ENCODE measurements at regions not wholly inside any gene's neighbourhood (a gene's known extent, or its start where the extent isn't known, plus 50 kb on each side); places are given as distances from the start of the nearest gene placed in this dataset.

DNA sequence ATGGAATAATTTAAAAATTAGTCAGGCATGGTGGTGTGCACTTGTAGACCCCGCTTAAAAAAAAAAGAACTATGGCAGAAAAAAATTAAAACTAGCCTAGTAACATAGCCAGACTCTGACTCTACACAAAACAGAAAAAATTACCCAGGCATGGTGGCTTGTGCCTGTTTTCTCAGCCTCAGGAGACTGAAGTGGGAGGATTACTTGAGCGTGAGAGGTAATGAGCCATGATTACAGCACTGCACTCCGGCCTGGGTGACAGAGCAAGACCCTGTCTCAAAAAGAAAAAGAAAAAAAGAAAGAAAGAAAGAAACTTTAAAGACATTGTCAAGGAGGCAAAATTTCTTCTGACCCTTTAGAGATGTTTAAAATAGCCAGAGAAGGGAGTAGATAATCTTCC is 109.0 kb upstream of the TMEM106B start:
- H3K4me2 ChIP-seq (ENCODE audit: low read depth, low read length) = no peak overlapping the region
- no peak overlapping the region for H3K27ac ChIP-seq (ENCODE audit: low read length)
- no peaks in the 10 kb centered on the region for H3K27me3 ChIP-seq (replicated peaks; ENCODE audit: insufficient read depth, low read length)
- H3K36me3 ChIP-seq (replicated peaks; ENCODE audit: insufficient read depth, low read length) = no peaks in the 10 kb centered on the region
- H3K4me3 ChIP-seq (ENCODE audit: low read length) = no peak overlapping the region
- H3K4me1 ChIP-seq (ENCODE audit: low read length) = no peaks in the 10 kb centered on the region
- H4K20me1 ChIP-seq (ENCODE audit: insufficient read depth, low read length) = no peaks in the 10 kb centered on the region
- H3K9ac ChIP-seq (ENCODE audit: low read length) = no peak overlapping the region
- no peaks in the 10 kb centered on the region for H3F3A ChIP-seq (ENCODE audit: insufficient read depth, low read length)
- H3K9me3 ChIP-seq (replicated peaks; ENCODE audit: insufficient read depth, low read length) = no peaks in the 10 kb centered on the region
- H2AFZ ChIP-seq (ENCODE audit: low read length) = no peak overlapping the region
- DNase-seq = no peak
- H3K79me2 ChIP-seq (ENCODE audit: low read length) = no peaks in the 10 kb centered on the region
- TF ChIP-seq, protein P1, sequence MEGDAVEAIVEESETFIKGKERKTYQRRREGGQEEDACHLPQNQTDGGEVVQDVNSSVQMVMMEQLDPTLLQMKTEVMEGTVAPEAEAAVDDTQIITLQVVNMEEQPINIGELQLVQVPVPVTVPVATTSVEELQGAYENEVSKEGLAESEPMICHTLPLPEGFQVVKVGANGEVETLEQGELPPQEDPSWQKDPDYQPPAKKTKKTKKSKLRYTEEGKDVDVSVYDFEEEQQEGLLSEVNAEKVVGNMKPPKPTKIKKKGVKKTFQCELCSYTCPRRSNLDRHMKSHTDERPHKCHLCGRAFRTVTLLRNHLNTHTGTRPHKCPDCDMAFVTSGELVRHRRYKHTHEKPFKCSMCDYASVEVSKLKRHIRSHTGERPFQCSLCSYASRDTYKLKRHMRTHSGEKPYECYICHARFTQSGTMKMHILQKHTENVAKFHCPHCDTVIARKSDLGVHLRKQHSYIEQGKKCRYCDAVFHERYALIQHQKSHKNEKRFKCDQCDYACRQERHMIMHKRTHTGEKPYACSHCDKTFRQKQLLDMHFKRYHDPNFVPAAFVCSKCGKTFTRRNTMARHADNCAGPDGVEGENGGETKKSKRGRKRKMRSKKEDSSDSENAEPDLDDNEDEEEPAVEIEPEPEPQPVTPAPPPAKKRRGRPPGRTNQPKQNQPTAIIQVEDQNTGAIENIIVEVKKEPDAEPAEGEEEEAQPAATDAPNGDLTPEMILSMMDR (IDR thresholded peaks at IDR 0.05; ENCODE audit: low read length) = no peak
- TF ChIP-seq EZH2 (optimal IDR thresholded peaks at IDR 0.05; ENCODE audit: low read depth, low read length) (no peak), EZH2phosphoT487 (IDR thresholded peaks at IDR 0.05; ENCODE audit: low read length) (no peak)
- no peaks in the 10 kb centered on the region for H3K9me2 ChIP-seq (replicated peaks; ENCODE audit: insufficient read depth, low read length)

DNA sequence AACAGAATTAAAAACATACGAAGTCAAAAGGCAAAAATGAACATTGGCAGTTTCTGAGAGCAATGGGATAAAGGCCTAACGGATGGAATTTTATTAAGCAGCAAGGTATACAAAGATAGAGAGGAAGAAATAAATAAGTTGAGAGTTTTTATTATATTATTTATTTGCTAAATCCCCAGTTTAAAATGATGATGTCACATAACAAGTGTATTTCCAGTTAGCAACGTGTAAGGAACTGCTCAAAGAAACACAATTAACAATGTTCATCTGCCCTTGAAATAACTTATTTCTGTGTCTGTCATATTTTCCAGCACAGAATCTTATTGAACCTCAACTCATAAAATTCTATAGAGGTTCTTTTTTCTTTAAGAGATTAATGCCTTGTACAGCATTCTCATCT is 108.6 kb upstream of the TMEM106B start:
- no peaks in the 10 kb centered on the region for H4K20me1 ChIP-seq (ENCODE audit: insufficient read depth, low read length)
- no peaks in the 10 kb centered on the region for H3K79me2 ChIP-seq (ENCODE audit: low read length)
- H3K9ac ChIP-seq (ENCODE audit: low read length) = no peak overlapping the region
- no peak overlapping the region for H3K4me3 ChIP-seq (ENCODE audit: low read length)
- no peak overlapping the region for H3K4me2 ChIP-seq (ENCODE audit: low read depth, low read length)
- no peak overlapping the region for H3K27ac ChIP-seq (ENCODE audit: low read length)
- H3K36me3 ChIP-seq (replicated peaks; ENCODE audit: insufficient read depth, low read length) = no peaks in the 10 kb centered on the region
- H3K27me3 ChIP-seq (replicated peaks; ENCODE audit: insufficient read depth, low read length) = no peaks in the 10 kb centered on the region
- H3K9me3 ChIP-seq (replicated peaks; ENCODE audit: insufficient read depth, low read length) = no peaks in the 10 kb centered on the region
- no peaks in the 10 kb centered on the region for H3K9me2 ChIP-seq (replicated peaks; ENCODE audit: insufficient read depth, low read length)
- no peak overlapping the region for H2AFZ ChIP-seq (ENCODE audit: low read length)
- no peak for TF ChIP-seq EZH2 (optimal IDR thresholded peaks at IDR 0.05; ENCODE audit: low read depth, low read length)
- TF ChIP-seq EZH2phosphoT487 (IDR thresholded peaks at IDR 0.05; ENCODE audit: low read length) = no peak
- TF ChIP-seq, protein P1 (IDR thresholded peaks at IDR 0.05; ENCODE audit: low read length) = no peak
- no peak for DNase-seq
- H3K4me1 ChIP-seq (ENCODE audit: low read length) = no peaks in the 10 kb centered on the region
- H3F3A ChIP-seq (ENCODE audit: insufficient read depth, low read length) = no peaks in the 10 kb centered on the region

DNA sequence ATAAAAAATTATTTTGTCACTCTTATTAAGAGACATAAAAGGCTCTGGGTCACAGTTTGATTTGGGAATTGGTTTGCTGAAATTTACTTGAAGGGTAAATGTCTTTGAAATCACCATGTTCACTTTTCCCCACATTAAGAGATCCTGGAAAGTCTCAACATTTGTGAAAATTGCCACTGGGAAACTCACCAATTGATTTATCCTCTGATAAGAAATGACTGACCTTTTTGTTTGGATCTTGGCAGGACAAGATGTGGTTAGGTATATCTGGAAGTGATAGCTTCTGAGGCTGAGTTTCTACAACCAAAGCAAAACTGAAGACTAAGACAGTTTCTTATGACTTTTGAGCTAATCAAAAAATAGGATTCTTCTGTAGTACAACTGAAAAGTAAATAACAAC is 107.1 kb upstream of the TMEM106B start:
- no peaks in the 10 kb centered on the region for H3K79me2 ChIP-seq (ENCODE audit: low read length)
- H3K27me3 ChIP-seq (replicated peaks; ENCODE audit: insufficient read depth, low read length) = no peaks in the 10 kb centered on the region
- H2AFZ ChIP-seq (ENCODE audit: low read length) = no peak overlapping the region
- H3K4me2 ChIP-seq (ENCODE audit: low read depth, low read length) = no peak overlapping the region
- H3F3A ChIP-seq (ENCODE audit: insufficient read depth, low read length) = no peaks in the 10 kb centered on the region
- DNase-seq = no peak
- no peaks in the 10 kb centered on the region for H3K36me3 ChIP-seq (replicated peaks; ENCODE audit: insufficient read depth, low read length)
- H3K9me3 ChIP-seq (replicated peaks; ENCODE audit: insufficient read depth, low read length) = no peaks in the 10 kb centered on the region
- H3K9me2 ChIP-seq (replicated peaks; ENCODE audit: insufficient read depth, low read length) = no peaks in the 10 kb centered on the region
- H3K4me1 ChIP-seq (ENCODE audit: low read length) = no peaks in the 10 kb centered on the region
- no peak overlapping the region for H3K4me3 ChIP-seq (ENCODE audit: low read length)
- no peak for TF ChIP-seq EZH2phosphoT487 (IDR thresholded peaks at IDR 0.05; ENCODE audit: low read length)
- TF ChIP-seq, protein P1 (IDR thresholded peaks at IDR 0.05; ENCODE audit: low read length) = no peak
- no peak for TF ChIP-seq EZH2 (optimal IDR thresholded peaks at IDR 0.05; ENCODE audit: low read depth, low read length)
- no peak overlapping the region for H3K27ac ChIP-seq (ENCODE audit: low read length)
- no peaks in the 10 kb centered on the region for H4K20me1 ChIP-seq (ENCODE audit: insufficient read depth, low read length)
- H3K9ac ChIP-seq (ENCODE audit: low read length) = no peak overlapping the region

All from MM.1S (cell line).